ENCODE measurements at regions not wholly inside any gene's neighbourhood (a gene's known extent, or its start where the extent isn't known, plus 50 kb on each side); places are given as distances from the start of the nearest gene placed in this dataset.

- intact Hi-C loops (cut with DNase I) = no loop called here
- no peak for TF ChIP-seq EP300 (IDR thresholded peaks at IDR 0.05)
- no peak for TF ChIP-seq POLR2A (IDR thresholded peaks at IDR 0.05)
- no peak for TF ChIP-seq POLR2AphosphoS5 (IDR thresholded peaks at IDR 0.05)
- TF ChIP-seq CTCF (IDR thresholded peaks at IDR 0.05) = no peak
- no peaks in the 10 kb centered on the region for H3K4me1 ChIP-seq
Measured at GRCh38 chr6:156098839-156099238, 643.2 kb upstream of the NOX3 start.

GRCh38 chr6:156087487-156087886 is 631.8 kb upstream of the NOX3 start:
- intact Hi-C loops (cut with DNase I) = no loop called here
- Histone ChIP-seq H3K4me1 (no peaks in the 10 kb centered on the region), H3K36me3 (no peaks in the 10 kb centered on the region), H3K9me3 (peaks cover 0 to 4% (median 0%) of the 10 kb centered on the region in 4 donors), H3K27ac (no peak overlapping the region), H3K27me3 (no peaks in the 10 kb centered on the region), H3K4me3 (no peak overlapping the region)
- DNase-seq = no peak
- TF ChIP-seq CTCF (IDR thresholded peaks at IDR 0.05) = no peak
- no peak for TF ChIP-seq EP300 (IDR thresholded peaks at IDR 0.05)
- TF ChIP-seq POLR2A (IDR thresholded peaks at IDR 0.05) = no peak

More at GRCh38 chr6:156098839-156099238, 643.2 kb upstream of the NOX3 start:
- peaks cover 0 to 2% (median 0%) of the 10 kb centered on the region in 4 donors for H3K9me3 ChIP-seq
- H3K27ac ChIP-seq = no peak overlapping the region
- no peaks in the 10 kb centered on the region for H3K27me3 ChIP-seq
- DNase-seq = no peak
- no peaks in the 10 kb centered on the region for H3K36me3 ChIP-seq
- WGBS, 2 donors = 95 to 98% methylated on average over 1 of the region's 1 CpG
- no peak overlapping the region for H3K4me3 ChIP-seq

GRCh38 chr6:156082012-156082411 is 626.4 kb upstream of the NOX3 start:
- intact Hi-C loops (cut with DNase I) = no loop called here
- no peak for DNase-seq
- H3K36me3 ChIP-seq = no peaks in the 10 kb centered on the region
- H3K9me3 ChIP-seq = peaks cover 0 to 2% (median 0%) of the 10 kb centered on the region in 4 donors
- no peak overlapping the region for H3K27ac ChIP-seq
- H3K27me3 ChIP-seq = no peaks in the 10 kb centered on the region
- TF ChIP-seq EP300 (IDR thresholded peaks at IDR 0.05) (no peak), POLR2A (IDR thresholded peaks at IDR 0.05) (no peak), POLR2AphosphoS5 (IDR thresholded peaks at IDR 0.05) (no peak), CTCF (IDR thresholded peaks at IDR 0.05) (no peak)
- H3K4me3 ChIP-seq = no peak overlapping the region
- no peaks in the 10 kb centered on the region for H3K4me1 ChIP-seq
- 56 to 81% methylated on average over 3 of the region's 3 CpGs for WGBS, 2 donors

GRCh38 chr6:156080371-156080770 is 624.7 kb upstream of the NOX3 start:
- no peak overlapping the region for H3K4me3 ChIP-seq
- no peak for TF ChIP-seq POLR2A (IDR thresholded peaks at IDR 0.05)
- no peak for TF ChIP-seq CTCF (IDR thresholded peaks at IDR 0.05)
- WGBS, 2 donors = 80 to 85% methylated on average over 1 of the region's 1 CpG

GRCh38 chr6:156068881-156069280 is 613.2 kb upstream of the NOX3 start:
- intact Hi-C loops (cut with DNase I) = no loop called here
- Histone ChIP-seq H3K27me3 (no peaks in the 10 kb centered on the region), H3K4me3 (no peak overlapping the region), H3K9me3 (no peaks in the 10 kb centered on the region), H3K27ac (no peak overlapping the region), H3K36me3 (no peaks in the 10 kb centered on the region), H3K4me1 (no peaks in the 10 kb centered on the region)
- 50 to 58% methylated on average over 4 of the region's 4 CpGs for WGBS, 2 donors
- no peak for DNase-seq
- no peak for TF ChIP-seq POLR2A (IDR thresholded peaks at IDR 0.05)
- TF ChIP-seq CTCF (IDR thresholded peaks at IDR 0.05) = no peak
- no peak for TF ChIP-seq POLR2AphosphoS5 (IDR thresholded peaks at IDR 0.05)
- no peak for TF ChIP-seq EP300 (IDR thresholded peaks at IDR 0.05)

More at GRCh38 chr6:156080371-156080770, 624.7 kb upstream of the NOX3 start:
- Histone ChIP-seq H3K9me3 (no peaks in the 10 kb centered on the region), H3K4me1 (no peaks in the 10 kb centered on the region), H3K36me3 (no peaks in the 10 kb centered on the region), H3K27me3 (no peaks in the 10 kb centered on the region), H3K27ac (no peak overlapping the region)
- DNase-seq = no peak
- intact Hi-C loops (cut with DNase I) = no loop called here

Data from sigmoid colon (tissue), 6 donors.